T-helper 17 cell (primary cell): ENCODE measurements at regions not wholly inside any gene's neighbourhood (a gene's known extent, or its start where the extent isn't known, plus 50 kb on each side); places are given as distances from the start of the nearest gene placed in this dataset.

ENCODE experiments used
- ATAC-seq: fragments of 150-1000 bp; cut with Tn5 transposase; 2 replicates; pipeline ENCODE4 v1.10.0; 2021; ENCODE audit warnings: mild to moderate bottlenecking, moderate library complexity
- DNase-seq, 3 donors: peaks; one replicate each; pipeline versions ENCODE4 v3.0.0 to v3.0.0-alpha.2; 2020 to 2021
- H3K9me3 ChIP-seq: one replicate; pipeline ENCODE4 v1.7.0; 2013; ENCODE audit warnings: low read length, mild to moderate bottlenecking; ENCODE audit not compliant: control insufficient read depth, poor library complexity, severe bottlenecking
- H3K27ac Mint-ChIP-seq: one replicate; pipeline ENCODE4 v1.8.0; 2022; ENCODE audit warnings: mild to moderate bottlenecking, moderate library complexity, mixed read lengths
- H3K27me3 Mint-ChIP-seq: one replicate; pipeline ENCODE4 v1.8.0; 2022; ENCODE audit warnings: mixed read lengths
- H3K36me3 Mint-ChIP-seq: one replicate; pipeline ENCODE4 v1.8.0; 2022; ENCODE audit warnings: low read depth, mixed read lengths
- H3K4me1 Mint-ChIP-seq: one replicate; pipeline ENCODE4 v1.8.0; 2022; ENCODE audit warnings: mild to moderate bottlenecking, mixed read lengths
- H3K4me3 Mint-ChIP-seq: one replicate; pipeline ENCODE4 v1.8.0; 2022; ENCODE audit warnings: mild to moderate bottlenecking, moderate library complexity, mixed read lengths

- no peaks in the 10 kb centered on the region for H3K27me3 Mint-ChIP-seq
- H3K9me3 ChIP-seq = no peaks in the 10 kb centered on the region
- no peak overlapping the region for H3K4me3 Mint-ChIP-seq
- H3K27ac Mint-ChIP-seq = no peak overlapping the region
- no peak for DNase-seq
- no peak for ATAC-seq
- no peaks in the 10 kb centered on the region for H3K36me3 Mint-ChIP-seq
- no peaks in the 10 kb centered on the region for H3K4me1 Mint-ChIP-seq
Observed at GRCh38 chr7:68474661-68475216, 1123.5 kb upstream of the AUTS2 start.

DNA sequence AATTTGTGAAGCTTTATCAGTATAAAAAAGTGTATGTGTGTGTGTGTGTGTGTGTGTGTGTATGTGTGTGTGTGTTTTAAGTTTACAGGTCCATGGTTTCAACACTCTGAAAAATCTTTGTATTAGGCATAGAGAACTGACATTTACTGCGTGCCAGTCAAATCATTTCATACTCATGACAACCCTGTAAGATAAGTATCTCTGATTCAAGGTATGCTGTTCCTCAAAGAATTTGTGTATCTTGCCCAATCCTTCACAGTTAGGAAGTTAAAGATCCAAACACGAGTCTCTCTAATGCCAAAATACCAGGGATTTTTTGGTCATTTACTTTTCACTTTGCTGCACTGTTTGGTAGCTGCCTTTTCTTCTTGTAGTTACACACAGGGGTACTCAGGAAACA, 1121.3 kb upstream of the AUTS2 start:
- H3K4me3 Mint-ChIP-seq = no peak overlapping the region
- no peak for ATAC-seq
- no peak overlapping the region for H3K27ac Mint-ChIP-seq
- H3K4me1 Mint-ChIP-seq = no peaks in the 10 kb centered on the region
- no peaks in the 10 kb centered on the region for H3K9me3 ChIP-seq
- H3K36me3 Mint-ChIP-seq = no peaks in the 10 kb centered on the region
- no peaks in the 10 kb centered on the region for H3K27me3 Mint-ChIP-seq
- no peak for DNase-seq

DNA sequence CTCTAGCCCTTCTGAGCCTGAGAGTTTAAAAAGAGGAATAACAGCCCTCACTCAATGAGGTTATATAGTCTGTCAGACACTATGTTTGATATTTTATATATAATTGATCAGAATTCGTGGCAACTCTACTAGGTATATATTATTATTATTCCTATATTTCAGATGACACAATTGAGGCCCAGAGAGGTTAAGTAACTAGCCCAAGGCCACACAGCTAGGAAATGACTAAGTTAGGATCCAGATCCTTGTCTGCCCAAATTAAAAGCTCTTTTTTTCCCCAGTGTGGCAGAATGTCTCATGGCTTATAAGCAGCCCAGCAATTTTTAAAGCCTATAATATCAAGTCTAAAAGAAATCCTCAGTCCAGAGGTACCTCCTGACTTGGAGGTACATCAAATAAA, 1119.9 kb upstream of the AUTS2 start:
- no peak for ATAC-seq
- no peaks in the 10 kb centered on the region for H3K36me3 Mint-ChIP-seq
- H3K9me3 ChIP-seq = no peaks in the 10 kb centered on the region
- no peaks in the 10 kb centered on the region for H3K27me3 Mint-ChIP-seq
- H3K4me1 Mint-ChIP-seq = no peaks in the 10 kb centered on the region
- no peak for DNase-seq
- no peak overlapping the region for H3K27ac Mint-ChIP-seq
- H3K4me3 Mint-ChIP-seq = no peak overlapping the region

- Mint-ChIP-seq H3K27me3 (no peaks in the 10 kb centered on the region), H3K4me3 (no peak overlapping the region), H3K4me1 (no peaks in the 10 kb centered on the region), H3K27ac (no peak overlapping the region), H3K36me3 (no peaks in the 10 kb centered on the region)
- no peaks in the 10 kb centered on the region for H3K9me3 ChIP-seq
- DNase-seq = no peak
- ATAC-seq = no peak
Observed at GRCh38 chr7:68482800-68483199, 1115.5 kb upstream of the AUTS2 start.

GRCh38 chr7:68484731-68485130, 1113.5 kb upstream of the AUTS2 start:
- Mint-ChIP-seq H3K36me3 (no peaks in the 10 kb centered on the region), H3K4me3 (no peak overlapping the region), H3K4me1 (no peaks in the 10 kb centered on the region), H3K27me3 (no peaks in the 10 kb centered on the region), H3K27ac (no peak overlapping the region)
- no peak for DNase-seq
- no peaks in the 10 kb centered on the region for H3K9me3 ChIP-seq
- no peak for ATAC-seq

- no peaks in the 10 kb centered on the region for H3K9me3 ChIP-seq
- Mint-ChIP-seq H3K4me3 (no peak overlapping the region), H3K36me3 (no peaks in the 10 kb centered on the region), H3K27ac (no peak overlapping the region), H3K4me1 (no peaks in the 10 kb centered on the region), H3K27me3 (no peaks in the 10 kb centered on the region)
- ATAC-seq (no peak), DNase-seq (no peak)
Observed at GRCh38 chr7:68485253-68485917, 1112.9 kb upstream of the AUTS2 start.

GRCh38 chr7:68488341-68489060, 1109.8 kb upstream of the AUTS2 start:
- no peaks in the 10 kb centered on the region for H3K9me3 ChIP-seq
- H3K27me3 Mint-ChIP-seq = no peaks in the 10 kb centered on the region
- no peaks in the 10 kb centered on the region for H3K4me1 Mint-ChIP-seq
- DNase-seq = no peak
- ATAC-seq = no peak
- no peak overlapping the region for H3K27ac Mint-ChIP-seq
- no peaks in the 10 kb centered on the region for H3K36me3 Mint-ChIP-seq
- H3K4me3 Mint-ChIP-seq = no peak overlapping the region

DNA sequence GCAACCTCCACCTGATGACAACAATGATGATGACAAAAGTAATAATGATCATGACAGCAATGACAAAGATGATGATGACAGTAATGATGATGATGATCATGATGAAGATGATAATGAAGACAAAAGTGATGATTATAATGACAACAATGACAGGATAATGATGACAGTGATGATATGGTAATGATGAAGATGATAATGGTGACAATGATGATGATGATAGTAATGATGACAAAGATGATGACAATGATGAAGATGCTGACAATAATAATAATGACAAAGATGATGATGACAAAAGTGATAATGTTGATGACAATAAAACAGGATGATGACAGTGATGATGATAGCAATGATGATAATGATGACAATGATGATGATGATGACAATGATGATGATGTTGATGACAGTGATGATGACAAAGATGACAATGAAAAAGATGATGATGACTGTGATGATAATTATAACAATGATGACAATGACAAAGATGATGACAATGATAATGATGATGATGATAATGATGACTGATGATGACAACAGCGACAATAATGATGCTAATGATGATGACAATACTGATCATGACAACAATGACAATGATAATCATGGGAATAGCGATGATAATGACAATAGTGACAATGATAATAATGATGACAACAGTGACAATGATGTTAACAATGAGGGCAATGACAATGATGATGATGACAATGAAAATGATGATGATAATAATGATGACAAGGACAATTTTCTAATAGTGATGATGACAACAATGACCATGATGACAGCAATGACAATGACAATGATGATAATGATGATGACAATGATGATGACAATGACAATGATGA, 1106.5 kb upstream of the AUTS2 start:
- no peak overlapping the region for H3K4me3 Mint-ChIP-seq

DNA sequence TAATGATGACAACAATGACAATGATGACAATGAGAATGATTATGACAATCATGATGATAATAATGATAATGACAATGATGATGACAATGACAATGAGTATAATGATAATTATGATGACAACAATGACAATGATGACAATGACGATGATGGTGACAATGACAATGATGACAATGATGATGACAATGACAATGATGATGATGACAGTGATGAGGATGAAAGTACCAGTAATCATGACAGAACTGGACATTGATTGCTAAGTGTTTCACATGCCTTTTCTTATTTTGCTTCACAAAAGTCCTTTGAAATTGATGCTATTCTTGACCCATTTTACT, 1106.0 kb upstream of the AUTS2 start:
- Mint-ChIP-seq H3K36me3 (no peaks in the 10 kb centered on the region), H3K27me3 (no peaks in the 10 kb centered on the region), H3K4me3 (no peak overlapping the region), H3K27ac (no peak overlapping the region), H3K4me1 (no peaks in the 10 kb centered on the region)
- no peaks in the 10 kb centered on the region for H3K9me3 ChIP-seq
- ATAC-seq (no peak), DNase-seq (no peak)

More for the DNA sequence above, 1106.5 kb upstream of the AUTS2 start:
- Mint-ChIP-seq H3K27ac (no peak overlapping the region), H3K27me3 (no peaks in the 10 kb centered on the region), H3K4me1 (no peaks in the 10 kb centered on the region), H3K36me3 (no peaks in the 10 kb centered on the region)
- ATAC-seq = no peak
- no peak for DNase-seq
- H3K9me3 ChIP-seq = no peaks in the 10 kb centered on the region

- H3K9me3 ChIP-seq = no peaks in the 10 kb centered on the region
- no peak overlapping the region for H3K27ac Mint-ChIP-seq
Observed at GRCh38 chr7:68503400-68503799, 1094.9 kb upstream of the AUTS2 start.

DNA sequence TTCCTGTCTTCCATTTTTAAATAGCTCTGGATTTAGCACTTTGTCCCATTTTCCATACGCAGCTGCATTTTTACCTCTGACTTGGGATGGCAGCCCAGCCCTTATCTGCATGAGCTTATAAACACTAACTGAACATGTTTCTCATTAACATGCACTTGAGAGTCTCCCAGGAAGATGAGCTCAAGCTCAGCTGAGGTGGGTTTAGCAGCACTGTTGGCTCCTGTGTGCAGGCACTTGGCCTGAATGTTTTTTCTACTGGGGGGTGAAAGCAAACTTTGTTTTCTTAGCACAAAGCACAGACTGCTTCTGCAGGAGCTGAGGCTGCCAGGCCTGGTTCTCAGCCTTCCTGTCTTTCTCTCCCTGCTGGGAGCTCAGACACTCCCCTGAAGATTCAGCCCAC, 1093.6 kb upstream of the AUTS2 start:
- no peaks in the 10 kb centered on the region for H3K9me3 ChIP-seq
- Mint-ChIP-seq H3K27me3 (no peaks in the 10 kb centered on the region), H3K36me3 (no peaks in the 10 kb centered on the region), H3K4me1 (no peaks in the 10 kb centered on the region), H3K4me3 (no peak overlapping the region), H3K27ac (no peak overlapping the region)
- DNase-seq (no peak), ATAC-seq (no peak)

More at GRCh38 chr7:68503400-68503799, 1094.9 kb upstream of the AUTS2 start:
- Mint-ChIP-seq H3K27me3 (no peaks in the 10 kb centered on the region), H3K4me1 (no peaks in the 10 kb centered on the region), H3K4me3 (no peak overlapping the region), H3K36me3 (no peaks in the 10 kb centered on the region)
- ATAC-seq (no peak), DNase-seq (no peak)

DNA sequence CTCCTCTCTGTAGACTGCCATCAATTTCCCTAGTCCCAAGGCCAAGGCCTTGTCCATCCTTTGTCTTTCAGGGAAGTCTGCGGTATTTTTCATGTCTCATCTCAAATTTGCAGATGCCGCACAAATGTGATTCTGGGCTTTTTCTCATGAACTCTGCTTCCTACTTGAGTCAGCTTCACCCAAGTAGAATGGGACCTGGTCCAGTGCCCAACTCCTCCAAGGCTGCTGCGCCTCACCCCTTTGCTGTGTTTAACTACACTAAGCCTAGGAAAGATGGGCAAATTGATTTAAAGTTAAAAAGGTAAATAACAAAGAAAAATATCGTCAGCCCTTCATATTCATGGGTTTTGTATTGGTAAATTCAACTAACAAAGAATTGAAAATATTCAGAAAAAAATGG, 1092.6 kb upstream of the AUTS2 start:
- Mint-ChIP-seq H3K36me3 (no peaks in the 10 kb centered on the region), H3K4me3 (no peak overlapping the region), H3K27me3 (no peaks in the 10 kb centered on the region), H3K27ac (no peak overlapping the region), H3K4me1 (no peaks in the 10 kb centered on the region)
- ATAC-seq (no peak), DNase-seq (no peak)
- no peaks in the 10 kb centered on the region for H3K9me3 ChIP-seq

DNA sequence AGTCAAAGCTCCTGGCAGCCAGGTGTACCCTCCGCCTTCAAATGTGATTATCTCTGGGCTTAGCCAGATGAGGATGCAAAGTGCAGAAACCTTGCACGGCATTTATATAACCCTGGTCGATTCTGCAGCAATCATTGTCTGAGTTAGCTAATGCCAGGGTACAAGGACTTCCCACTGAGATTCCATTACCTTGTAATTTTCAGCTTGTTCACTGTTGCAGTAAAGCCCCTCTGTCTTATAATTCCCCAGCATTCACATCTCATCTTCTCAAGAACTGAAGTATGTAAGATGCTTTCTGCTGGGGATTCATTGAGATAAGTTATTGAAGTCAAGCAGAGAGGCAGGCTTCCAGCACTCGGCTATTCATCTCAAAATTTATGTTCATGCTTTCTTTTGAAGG, 1090.6 kb upstream of the AUTS2 start:
- H3K9me3 ChIP-seq = no peaks in the 10 kb centered on the region
- H3K27ac Mint-ChIP-seq = no peak overlapping the region
- no peaks in the 10 kb centered on the region for H3K27me3 Mint-ChIP-seq
- no peak overlapping the region for H3K4me3 Mint-ChIP-seq
- no peak for DNase-seq
- no peaks in the 10 kb centered on the region for H3K4me1 Mint-ChIP-seq
- no peaks in the 10 kb centered on the region for H3K36me3 Mint-ChIP-seq
- no peak for ATAC-seq
